HG02981 (cell line): ENCODE measurements at regions not wholly inside any gene's neighbourhood (a gene's known extent, or its start where the extent isn't known, plus 50 kb on each side); places are given as distances from the start of the nearest gene placed in this dataset.

ENCODE experiments used
- ATAC-seq: cut with Tn5 transposase; IDR thresholded peaks from one replicate; pipeline ENCODE4 v1.9.1; 2021; ENCODE audit warnings: mild to moderate bottlenecking, moderate library complexity; ENCODE audit not compliant: unreplicated experiment

GRCh38 chr16:86037999-86038925 is 139.3 kb downstream of the IRF8 start:
- no peak for ATAC-seq

DNA sequence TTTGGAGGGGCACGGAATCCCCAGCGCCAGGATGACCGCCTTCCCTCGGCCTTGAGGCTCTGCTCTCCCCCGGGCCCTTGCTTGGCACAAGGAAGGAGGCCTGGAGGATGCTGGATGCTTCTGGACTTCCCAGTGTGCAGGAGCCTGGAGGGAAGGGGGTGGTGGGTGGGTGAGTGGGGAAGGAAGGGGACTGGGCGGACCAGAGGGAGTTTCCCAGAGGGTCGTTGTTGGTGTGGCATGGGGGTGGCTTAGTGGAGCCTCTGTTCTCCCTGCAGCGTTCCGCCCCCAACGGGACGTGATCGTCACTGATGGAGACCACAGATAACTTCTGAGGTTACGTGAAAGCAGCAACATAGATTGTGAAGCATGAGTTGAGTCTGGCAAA is 140.0 kb downstream of the IRF8 start:
- ATAC-seq = no peak

DNA sequence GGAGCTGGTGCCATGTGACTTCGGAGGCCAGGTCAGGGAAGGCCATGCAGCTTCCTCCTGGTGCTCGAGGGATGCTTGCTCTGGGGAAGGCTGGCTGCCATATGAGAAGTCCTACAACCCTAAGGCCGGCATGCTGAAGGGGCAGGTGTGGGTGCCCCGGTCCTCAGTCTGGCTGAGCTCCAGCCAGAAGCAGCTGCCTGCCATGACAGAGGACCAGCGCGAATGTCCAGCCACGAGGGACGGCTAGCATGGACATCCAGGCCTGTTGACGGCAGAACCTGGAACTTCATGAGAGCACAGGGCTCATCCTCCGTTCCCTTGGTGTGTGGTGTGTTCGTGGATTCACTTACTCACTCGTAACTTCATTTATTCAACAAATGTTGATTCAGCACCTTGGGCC is 140.6 kb downstream of the IRF8 start:
- ATAC-seq = no peak

DNA sequence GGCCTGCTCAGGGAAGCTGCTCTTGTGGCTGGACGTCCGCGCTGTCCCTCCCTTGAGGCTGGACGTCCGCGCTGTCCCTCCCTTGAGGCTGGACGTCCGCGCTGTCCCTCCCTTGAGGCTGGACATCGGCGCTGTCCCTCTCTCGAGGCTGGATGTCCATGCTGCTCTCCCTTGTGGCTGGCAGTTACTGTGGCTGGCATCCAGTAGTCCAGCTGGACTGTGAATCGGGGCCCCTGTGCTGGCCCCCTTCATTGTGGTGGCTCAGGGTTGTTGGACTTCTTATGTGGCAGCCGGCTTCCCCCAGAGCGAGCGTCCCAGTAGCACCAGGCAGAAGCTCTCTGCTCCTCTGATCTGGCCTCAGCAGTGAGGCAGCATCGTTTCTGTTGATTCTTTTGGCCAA is 141.5 kb downstream of the IRF8 start:
- ATAC-seq = no peak

GRCh38 chr16:86041215-86041614 is 142.3 kb downstream of the IRF8 start:
- ATAC-seq = no peak

GRCh38 chr16:86041807-86042206 is 142.8 kb downstream of the IRF8 start:
- ATAC-seq = no peak

DNA sequence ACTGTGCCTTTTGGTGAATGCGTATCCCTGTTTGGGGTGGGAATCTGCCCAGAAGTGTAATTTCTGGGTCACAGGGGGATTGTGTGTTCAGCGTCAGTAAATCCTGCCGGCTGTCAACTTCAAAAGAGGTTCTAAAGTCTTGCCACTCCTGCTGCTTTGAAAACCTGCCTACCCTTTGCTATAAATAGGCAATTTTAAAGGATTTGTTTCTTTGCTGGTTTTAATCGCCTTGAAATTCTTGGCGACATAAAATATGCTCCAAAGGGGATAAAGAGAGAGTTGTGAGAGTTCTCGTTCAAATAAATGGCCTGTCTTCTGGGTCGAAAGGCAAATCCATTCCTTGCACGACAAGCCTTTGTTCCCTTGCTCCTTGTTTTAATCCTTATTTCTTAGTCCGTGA is 143.4 kb downstream of the IRF8 start:
- no peak for ATAC-seq

DNA sequence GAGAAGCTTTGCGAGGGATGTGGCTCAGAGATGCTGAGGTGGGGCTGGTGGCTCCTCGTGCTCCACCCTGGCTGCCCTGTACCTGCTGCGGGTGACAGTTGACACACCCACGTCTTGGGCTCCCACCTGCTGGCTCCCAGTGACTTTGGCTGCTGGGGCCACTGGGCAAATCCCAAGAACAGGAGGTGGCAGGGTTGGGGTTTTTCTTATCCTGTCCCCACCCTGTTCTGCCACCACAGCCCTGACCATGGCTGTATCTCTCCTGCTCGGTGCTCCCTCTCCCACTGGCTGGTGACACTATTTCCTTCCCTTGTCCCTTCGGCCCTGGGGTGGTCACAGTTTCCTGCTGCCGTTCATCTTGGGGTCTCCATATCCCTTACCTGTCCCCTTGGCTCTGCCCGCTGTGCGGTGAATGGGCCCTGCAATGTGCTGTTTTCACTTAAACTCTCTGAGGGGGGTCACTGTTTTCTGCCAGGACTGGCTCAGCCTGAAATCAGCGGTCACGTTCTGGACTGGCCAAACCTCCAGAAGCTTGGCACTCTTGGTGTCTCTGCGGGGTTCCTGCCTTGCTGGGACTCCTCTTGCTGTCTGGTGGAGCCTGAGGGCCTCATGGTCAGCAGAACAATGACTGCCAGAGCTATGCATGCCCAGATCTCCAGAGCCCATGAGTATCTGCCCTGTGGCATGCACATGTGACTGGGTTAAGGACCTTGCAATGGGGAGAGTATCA is 144.2 kb downstream of the IRF8 start:
- ATAC-seq = no peak

- no peak for ATAC-seq
These were observed 145.3 kb downstream of the IRF8 start for GRCh38 chr16:86044241-86044671.

DNA sequence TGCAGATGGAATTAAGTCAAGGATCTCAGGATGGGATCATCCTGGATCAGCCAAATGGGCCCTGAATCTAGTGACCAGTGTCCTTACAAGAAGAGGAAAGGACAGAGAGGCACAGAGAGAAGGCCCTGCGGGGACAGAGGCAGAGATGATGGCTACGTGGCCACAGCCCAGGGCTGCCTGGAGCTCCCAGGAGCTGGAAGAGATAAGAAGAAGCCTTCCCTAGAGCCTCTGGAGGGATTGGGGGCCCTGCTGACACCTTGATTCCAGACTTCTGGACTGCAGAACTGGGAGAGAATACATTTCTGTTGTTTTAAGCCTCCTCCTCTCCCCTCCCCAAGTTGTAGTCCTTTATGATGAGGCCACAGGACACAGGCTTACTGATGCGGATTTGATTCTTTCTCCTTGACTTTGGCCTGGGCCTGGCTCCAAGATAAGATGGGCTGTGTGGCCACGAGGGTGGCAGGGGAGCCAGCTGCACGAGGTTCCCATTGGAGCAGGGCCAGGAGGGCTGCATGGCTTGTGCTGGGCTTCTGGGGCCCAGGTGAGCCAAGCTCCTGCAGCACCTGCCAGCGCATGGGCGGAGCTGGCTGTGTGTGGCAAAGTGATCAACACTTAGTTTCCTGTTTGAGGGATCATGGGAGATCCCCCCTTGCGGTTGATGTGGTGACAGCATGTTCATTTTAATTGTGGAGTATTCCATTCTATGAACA is 146.1 kb downstream of the IRF8 start:
- no peak for ATAC-seq

DNA sequence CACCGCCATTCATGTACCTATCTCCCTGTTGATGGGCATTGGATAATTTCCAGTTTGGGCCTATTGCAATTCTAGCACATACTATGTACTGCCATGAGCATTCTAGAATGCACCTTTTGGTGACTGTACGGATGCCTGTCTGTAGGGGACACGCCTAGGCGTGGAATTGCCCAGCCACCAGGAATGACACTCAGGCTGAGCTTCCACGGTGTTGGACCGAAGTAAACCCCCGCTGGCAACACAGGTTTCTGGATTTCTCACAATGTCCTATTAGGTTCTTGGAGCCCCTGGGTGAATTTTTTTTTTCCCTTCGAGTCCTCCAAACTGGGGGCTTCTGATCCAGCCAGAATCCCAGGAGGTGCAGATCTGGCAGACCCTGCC is 146.6 kb downstream of the IRF8 start:
- no peak for ATAC-seq

- ATAC-seq = no peak
These were observed 147.1 kb downstream of the IRF8 start for GRCh38 chr16:86046026-86046425.

GRCh38 chr16:86046667-86047270 is 147.8 kb downstream of the IRF8 start:
- no peak for ATAC-seq

GRCh38 chr16:86048221-86048620 is 149.3 kb downstream of the IRF8 start:
- ATAC-seq = no peak

GRCh38 chr16:86048882-86049585 is 150.1 kb downstream of the IRF8 start:
- no peak for ATAC-seq

DNA sequence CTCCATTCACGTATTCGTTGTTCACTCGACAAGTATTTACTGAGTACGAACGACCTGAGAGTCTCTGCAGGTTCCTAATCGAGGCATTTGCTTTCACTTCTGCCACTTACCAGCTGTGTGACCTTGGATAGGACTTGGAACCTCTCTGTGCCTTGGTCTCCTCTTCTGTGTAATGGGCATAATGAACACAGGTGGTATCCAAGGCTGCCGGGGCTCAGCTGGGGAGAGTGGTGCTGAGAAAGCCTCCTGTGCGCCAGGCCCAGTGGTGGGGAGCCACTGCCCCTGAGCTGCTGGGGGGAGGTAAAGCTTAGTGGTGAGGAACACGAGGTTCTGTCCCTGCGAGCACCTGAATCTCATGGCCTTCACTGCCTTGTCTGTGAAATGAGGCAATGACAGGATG is 150.7 kb downstream of the IRF8 start:
- no peak for ATAC-seq

GRCh38 chr16:86050111-86050510 is 151.1 kb downstream of the IRF8 start:
- ATAC-seq = no peak

DNA sequence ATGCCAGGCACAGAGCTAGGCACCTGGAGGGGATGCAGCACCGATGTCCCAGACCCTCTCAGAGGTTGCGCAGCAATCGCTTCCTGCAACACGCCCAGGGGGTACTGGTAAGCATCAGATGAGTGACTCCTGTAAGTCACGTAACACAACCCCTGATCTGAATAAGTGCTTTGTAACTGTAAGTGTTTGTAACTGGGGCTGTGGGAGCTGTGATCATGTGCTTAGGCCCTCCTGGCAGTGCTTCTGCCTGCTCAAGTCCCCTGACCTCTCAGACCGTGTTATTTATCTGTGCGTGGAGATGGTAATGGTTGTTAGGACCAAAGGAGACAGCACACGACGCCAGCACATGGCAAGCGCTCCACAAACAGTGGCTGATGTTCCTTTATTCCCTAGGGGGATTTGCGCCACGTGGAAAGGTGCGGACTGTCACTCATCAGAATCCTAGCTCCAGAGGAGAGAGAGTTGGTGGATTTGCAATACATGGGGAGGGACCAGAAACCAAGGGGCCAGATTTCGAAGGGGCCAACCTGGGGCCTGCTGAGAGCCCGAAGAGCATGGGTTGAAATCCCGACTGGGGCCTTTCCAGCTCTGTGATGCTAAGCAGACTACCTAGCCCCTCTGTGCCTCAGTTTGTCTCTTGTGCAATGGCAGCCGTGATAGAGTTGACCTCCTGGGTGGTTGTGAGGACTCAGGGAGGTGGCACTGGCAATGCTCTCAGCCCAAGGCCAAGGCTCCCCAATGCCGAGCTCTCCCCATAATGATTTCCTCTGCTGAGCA is 151.8 kb downstream of the IRF8 start:
- no peak for ATAC-seq

- ATAC-seq = no peak
These were observed 152.6 kb downstream of the IRF8 start for GRCh38 chr16:86051368-86052114.
